GM19455 (cell line): ENCODE measurements at regions not wholly inside any gene's neighbourhood (a gene's known extent, or its start where the extent isn't known, plus 50 kb on each side); places are given as distances from the start of the nearest gene placed in this dataset.
"Not testable (repeated sequence)": the region's sequence is repeated elsewhere in the genome, so short reads cannot be mapped to it uniquely, and the experiment has no call there.

Experiments used
- ATAC-seq: cut with Tn5 transposase; IDR thresholded peaks from one replicate; pipeline ENCODE4 v1.9.1; 2021; ENCODE audit not compliant: unreplicated experiment

- ATAC-seq, result no peak
Measured at GRCh38 chr12:18008642-18009041, 81.4 kb downstream of the RERGL start.

- ATAC-seq, result no peak
Measured at GRCh38 chr12:17999174-17999801, 90.7 kb downstream of the RERGL start.

DNA sequence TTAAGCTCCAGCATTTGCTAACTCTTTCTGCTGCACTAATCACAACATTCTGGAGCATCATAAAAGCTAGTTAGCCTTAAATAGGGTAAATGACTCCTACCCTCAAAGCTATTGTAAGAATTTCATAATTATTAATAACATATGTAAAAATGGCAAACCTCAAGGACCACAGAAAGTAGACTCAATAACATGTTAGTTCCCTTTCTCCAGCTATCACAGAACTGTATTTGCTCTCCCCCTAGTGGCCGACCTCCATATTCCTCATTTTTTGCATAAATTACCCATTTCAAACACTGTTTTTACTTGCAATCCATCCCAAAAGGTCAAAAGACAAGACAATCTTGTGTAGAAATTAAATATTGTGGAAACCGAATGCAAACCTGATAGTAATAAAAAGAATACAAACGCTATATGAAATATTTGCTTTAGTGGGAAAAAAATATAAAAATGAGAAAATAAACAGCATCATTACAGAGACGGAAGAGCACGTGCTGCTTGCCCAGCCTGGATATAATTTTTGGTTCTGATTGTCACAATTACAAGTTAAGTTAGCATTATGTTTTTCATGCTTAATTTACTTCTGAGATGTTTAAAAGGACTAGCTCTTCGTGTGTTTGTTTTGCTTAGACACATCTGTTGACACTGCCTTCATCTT, 97.9 kb downstream of the RERGL start:
- ATAC-seq, result peak; percentile 86

GRCh38 chr12:17982556-17982955, 107.4 kb downstream of the RERGL start:
- no peak for ATAC-seq

GRCh38 chr12:17976202-17976601, 113.8 kb downstream of the RERGL start:
- no peak for ATAC-seq

DNA sequence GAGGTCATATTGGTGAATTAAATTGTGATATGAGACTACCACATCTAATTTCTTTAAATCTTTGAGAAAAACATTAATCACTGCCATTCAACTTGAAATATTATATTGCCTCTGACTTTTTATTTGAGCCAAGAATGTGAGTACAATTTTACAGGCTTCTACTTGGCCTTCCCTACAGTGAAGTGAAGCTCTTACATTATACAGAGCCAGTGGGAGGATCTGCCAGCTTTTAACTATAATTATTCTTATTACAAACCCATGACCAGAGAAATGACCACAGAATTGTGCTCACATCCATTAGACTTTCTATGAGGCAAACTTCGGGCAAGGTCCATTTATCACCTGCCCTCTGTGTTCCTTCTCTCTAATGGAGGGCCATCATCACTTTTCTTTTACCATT, 114.2 kb downstream of the RERGL start:
- no peak for ATAC-seq

DNA sequence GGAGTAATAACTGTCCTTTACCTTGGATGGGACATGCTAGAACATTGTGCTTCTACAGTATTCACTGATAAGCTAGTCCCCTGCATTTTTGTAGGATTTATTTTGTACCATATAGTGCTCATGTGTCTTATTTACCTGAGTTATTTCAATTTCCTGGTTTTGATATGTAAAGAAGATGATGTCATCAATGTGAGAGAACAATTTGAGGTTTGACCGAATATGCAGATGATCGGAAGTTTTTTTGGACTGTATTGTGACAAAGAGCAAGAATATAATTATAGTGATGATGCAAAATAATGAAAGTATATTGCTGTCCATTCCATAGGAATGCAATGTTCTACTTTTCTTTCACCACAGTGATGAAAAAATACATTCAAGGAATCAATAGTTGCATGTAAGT, 114.8 kb downstream of the RERGL start:
- no peak for ATAC-seq

GRCh38 chr12:17971850-17972249, 118.1 kb downstream of the RERGL start:
- no peak for ATAC-seq

DNA sequence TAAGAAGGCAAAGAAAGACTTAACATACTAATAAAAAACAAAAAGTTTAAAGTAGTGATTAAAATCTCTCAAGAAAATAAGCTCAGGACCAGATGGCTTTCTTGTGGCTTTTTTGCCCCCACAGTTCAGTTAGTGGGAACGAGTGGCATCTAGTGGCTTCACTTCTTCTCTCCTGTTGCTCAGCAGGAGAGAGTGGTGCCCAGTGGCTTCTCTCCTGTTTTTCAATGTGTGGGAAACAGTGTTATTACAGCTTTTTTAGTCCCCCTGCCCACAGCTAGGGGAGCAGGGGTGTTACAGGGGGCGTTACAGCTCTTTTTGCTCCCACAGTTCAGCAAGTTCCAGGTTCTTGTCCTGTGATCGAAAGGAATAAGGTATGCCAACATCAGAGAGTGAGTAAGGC, 135.2 kb downstream of the RERGL start:
- ATAC-seq, result no peak

- ATAC-seq, result no peak
Measured at GRCh38 chr12:17950898-17951297, 139.1 kb downstream of the RERGL start.

DNA sequence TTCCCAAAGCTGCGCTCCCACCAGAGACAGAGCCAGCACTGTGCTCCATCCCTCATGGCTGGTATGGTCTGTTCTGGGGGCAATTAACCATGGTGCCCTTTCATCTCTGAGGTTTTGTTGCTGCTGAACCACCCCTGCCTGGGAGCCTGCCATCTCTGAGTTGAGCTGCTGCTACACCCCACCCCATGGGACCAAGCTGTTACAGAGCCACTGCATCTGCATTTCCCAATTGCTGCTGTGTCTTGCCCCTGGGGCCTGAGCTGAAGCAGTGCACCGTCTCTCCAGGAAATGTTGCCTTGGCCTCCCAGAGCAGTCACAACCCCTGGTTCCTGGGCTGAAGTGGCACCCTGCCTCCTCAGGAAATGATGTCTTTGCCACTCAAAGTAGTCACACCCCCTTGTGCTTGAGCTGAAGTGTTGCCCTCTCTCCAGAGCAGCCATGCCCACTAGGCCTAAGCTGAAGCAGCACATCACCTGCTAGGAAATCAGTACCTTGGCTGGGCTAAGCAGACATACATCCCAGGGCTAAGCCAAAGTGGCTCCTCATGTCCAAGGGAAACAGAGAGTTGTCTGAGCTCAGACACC, 140.3 kb downstream of the RERGL start:
- no peak for ATAC-seq

DNA sequence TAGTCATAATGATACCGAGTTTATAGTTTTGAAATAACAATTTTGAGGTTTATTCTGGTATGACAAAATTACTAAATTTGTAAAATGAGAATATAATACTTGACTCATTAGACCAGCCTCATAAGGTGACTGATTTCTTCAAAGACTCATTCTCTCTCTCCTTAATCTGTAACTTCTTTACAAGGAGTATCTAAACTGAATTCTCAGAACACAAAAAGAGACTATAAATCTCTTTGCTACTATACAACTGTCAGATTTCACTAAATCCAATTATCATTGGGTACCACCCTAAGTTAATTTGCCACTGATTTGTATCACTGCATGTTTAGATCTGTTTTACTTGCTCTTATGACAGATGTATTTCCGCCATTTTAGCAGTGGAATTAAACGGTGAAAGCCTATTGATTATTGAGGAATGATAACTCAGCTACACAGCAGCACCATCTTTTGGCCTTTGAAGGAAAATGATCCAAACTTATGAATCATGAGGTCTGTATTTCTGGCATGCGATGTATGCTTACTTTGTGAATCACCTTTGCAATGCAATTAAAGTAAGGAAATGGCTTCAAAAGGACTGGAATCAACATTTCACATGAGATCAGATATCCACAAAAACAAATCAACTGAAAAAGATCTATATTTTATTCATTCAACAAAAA, 161.2 kb downstream of the RERGL start:
- no peak for ATAC-seq

DNA sequence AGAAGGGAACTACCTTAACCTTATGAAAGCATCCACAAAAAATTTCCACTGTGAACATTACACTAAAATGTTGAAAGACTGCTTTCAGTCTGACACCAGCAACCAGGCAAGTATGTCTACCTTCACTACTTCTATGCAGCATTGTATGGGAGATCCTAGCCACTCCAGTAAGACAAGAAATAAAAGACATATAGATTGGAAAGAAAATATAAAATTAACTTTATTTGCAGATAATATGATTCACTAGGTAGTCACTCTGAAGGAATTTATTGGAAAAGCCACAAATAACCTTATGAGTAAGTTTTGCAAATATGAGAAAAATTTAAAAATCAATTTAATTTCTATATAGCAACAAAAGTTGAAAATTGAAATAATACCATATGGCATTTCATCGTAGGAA, 172.0 kb downstream of the RERGL start:
- no peak for ATAC-seq

DNA sequence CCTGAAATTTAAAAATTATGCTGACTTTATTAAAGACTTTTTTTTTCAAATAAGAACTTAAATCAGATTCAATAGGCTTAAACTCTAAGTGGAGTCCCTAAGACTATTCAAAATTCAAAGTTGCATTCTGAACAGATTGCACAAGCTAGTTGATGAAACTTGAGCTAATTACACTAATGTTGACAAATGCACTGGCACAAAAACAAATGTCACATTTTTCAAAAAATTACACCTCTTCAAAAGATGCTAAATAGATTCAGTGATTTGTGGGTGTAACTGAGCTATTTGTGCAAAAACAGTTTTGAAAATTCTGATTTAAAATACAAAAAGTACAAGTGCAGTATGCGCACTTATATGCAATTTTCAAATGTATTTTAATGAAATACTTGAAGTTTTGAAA, 205.4 kb downstream of the RERGL start:
- ATAC-seq, result no peak

GRCh38 chr12:17878714-17879113, 211.3 kb downstream of the RERGL start:
- no peak for ATAC-seq

GRCh38 chr12:17875230-17875629, 214.8 kb downstream of the RERGL start:
- ATAC-seq, result no peak

- ATAC-seq, result no peak
Measured at GRCh38 chr12:17866802-17867201, 223.2 kb downstream of the RERGL start.

- not testable (repeated sequence) for ATAC-seq
Measured at GRCh38 chr12:17855548-17855947, 234.4 kb downstream of the RERGL start.

DNA sequence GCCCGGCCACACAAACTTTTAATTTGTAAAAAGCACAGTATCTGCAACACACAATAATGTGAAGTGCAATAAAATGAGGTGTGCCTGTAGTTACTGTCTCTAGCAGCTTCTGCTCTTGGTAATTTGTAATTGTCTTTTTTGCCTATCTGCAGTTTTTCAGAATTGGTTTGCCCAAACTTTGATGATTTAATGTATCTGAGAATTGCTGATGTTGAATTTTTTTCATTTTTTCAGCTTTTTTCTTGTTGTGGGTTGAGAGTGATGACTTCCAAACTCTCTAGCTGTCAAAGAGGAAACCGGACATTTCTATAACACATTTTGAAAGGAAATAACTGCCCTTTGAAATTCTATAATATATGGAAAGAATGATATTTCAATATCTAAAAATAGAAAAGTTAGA, 236.9 kb downstream of the RERGL start:
- ATAC-seq, result no peak

- no peak for ATAC-seq
Measured at GRCh38 chr12:17841496-17841895, 248.5 kb downstream of the RERGL start.

DNA sequence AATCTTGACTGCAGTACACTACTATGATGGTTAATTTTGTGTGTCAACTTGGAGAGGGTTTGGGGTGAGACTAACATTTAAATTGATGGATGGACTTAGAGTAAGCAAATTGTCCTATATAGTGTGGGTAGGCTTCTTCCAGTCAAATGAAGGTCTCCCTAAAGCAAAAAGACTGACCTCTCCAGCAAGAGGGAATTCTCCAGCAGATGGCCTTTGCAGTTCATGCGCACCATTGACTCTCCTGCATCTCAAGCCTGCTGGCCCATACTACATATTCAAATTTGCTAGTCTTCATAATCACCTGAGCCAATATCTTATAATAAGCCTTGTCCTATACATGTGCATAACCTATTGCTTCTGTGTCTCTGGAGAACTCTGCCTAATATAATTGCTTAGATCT, 260.2 kb downstream of the RERGL start:
- ATAC-seq, result no peak

GRCh38 chr12:17818931-17819330, 271.1 kb downstream of the RERGL start:
- no peak for ATAC-seq
